ENCODE measurements at regions not wholly inside any gene's neighbourhood (a gene's known extent, or its start where the extent isn't known, plus 50 kb on each side); places are given as distances from the start of the nearest gene placed in this dataset.

DNA sequence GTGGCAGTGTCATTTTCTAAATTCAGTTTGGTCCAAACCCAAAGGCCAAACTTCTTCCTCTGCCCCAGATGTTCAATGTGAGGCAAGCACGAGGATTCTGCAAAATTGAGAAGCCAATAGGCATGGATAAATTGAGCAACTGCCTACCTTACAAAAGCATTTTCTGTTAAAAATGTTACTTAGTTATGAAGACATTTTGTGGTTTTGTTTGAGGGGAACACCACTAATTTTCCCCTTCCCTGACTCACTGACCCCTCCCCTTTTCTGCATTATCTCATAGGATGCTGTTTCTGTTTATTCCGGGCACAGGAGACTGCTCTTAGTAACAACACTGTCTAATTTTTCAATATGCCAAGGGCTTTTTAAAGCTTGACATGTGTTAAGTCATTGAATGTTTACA lies 462.8 kb downstream of the INSC start:
- H4K20me1 ChIP-seq (ENCODE audit: insufficient read depth, low read length), result no peaks in the 10 kb centered on the region

DNA sequence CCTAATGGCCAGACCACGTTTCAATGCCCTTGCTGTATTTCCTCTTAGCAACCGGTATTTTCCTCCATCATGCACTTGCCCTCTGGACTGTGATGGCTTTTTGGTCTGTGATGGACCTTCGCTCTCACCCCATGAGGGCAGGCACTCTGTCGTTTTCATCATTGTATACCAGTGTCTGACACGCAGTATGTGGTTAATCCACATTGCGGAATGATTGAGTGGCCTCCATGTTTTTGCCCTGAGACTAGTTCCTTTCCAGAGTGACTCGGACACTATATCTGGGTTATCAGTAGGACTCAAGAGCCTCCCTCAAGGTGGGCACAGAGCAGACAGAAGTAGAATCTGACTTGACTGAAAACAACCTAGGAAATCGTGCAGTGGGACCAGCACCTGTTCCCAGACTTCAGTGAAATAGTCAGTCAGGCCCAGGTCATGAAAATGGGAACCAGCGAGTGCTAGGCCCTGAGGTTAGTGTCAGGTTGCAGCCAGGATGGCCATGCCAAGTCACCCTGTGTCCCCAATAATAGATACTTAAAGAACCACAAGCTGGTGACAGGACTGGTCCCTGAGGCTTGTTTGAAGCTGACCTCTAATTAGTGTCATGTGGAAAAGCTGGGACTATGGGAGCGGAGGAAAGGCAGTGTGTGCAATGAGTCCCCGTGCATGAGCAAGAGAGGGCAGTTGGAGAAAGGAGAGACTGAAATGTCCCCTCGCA lies 464.7 kb downstream of the INSC start:
- TF ChIP-seq, protein P1, sequence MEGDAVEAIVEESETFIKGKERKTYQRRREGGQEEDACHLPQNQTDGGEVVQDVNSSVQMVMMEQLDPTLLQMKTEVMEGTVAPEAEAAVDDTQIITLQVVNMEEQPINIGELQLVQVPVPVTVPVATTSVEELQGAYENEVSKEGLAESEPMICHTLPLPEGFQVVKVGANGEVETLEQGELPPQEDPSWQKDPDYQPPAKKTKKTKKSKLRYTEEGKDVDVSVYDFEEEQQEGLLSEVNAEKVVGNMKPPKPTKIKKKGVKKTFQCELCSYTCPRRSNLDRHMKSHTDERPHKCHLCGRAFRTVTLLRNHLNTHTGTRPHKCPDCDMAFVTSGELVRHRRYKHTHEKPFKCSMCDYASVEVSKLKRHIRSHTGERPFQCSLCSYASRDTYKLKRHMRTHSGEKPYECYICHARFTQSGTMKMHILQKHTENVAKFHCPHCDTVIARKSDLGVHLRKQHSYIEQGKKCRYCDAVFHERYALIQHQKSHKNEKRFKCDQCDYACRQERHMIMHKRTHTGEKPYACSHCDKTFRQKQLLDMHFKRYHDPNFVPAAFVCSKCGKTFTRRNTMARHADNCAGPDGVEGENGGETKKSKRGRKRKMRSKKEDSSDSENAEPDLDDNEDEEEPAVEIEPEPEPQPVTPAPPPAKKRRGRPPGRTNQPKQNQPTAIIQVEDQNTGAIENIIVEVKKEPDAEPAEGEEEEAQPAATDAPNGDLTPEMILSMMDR (IDR thresholded peaks at IDR 0.05; ENCODE audit: borderline replicate concordance, extremely low read depth, low read length, poor library complexity, severe bottlenecking), result no peak
- TF ChIP-seq EZH2 (IDR thresholded peaks at IDR 0.05; ENCODE audit: borderline replicate concordance, low read depth, low read length, severe bottlenecking), result no peak
- no peaks in the 10 kb centered on the region for H3K4me1 ChIP-seq (ENCODE audit: insufficient read depth, low read length)
- no peak for ATAC-seq (ENCODE audit: insufficient read depth, low read depth)
- H4K20me1 ChIP-seq (ENCODE audit: insufficient read depth, low read length), result no peaks in the 10 kb centered on the region
- H3K27ac ChIP-seq (ENCODE audit: low read length), result no peak overlapping the region
- H2AFZ ChIP-seq (ENCODE audit: low read depth, low read length), result no peak overlapping the region
- no peaks in the 10 kb centered on the region for H3K36me3 ChIP-seq (ENCODE audit: insufficient read depth, low read length)
- no peaks in the 10 kb centered on the region for H3K9me3 ChIP-seq (ENCODE audit: insufficient read depth, low read length, severe bottlenecking)
- H3K4me2 ChIP-seq (ENCODE audit: insufficient read depth, low read length), result no peak overlapping the region
- H3K79me2 ChIP-seq (ENCODE audit: insufficient read depth, low read length), result no peaks in the 10 kb centered on the region
- no peak overlapping the region for H3K9ac ChIP-seq (ENCODE audit: low read depth, low read length)
- no peaks in the 10 kb centered on the region for H3K27me3 ChIP-seq (ENCODE audit: insufficient read depth, low read length, poor library complexity)
- H3K4me3 ChIP-seq (ENCODE audit: low read depth in 1 of 2, low read length in 2 of 2), result no peak overlapping the region
- DNase-seq, result no peak

More for the DNA sequence above, 462.8 kb downstream of the INSC start:
- H3K36me3 ChIP-seq (ENCODE audit: insufficient read depth, low read length), result no peaks in the 10 kb centered on the region
- no peaks in the 10 kb centered on the region for H3K9me3 ChIP-seq (ENCODE audit: insufficient read depth, low read length, severe bottlenecking)
- H3K79me2 ChIP-seq (ENCODE audit: insufficient read depth, low read length), result no peaks in the 10 kb centered on the region
- no peak overlapping the region for H3K9ac ChIP-seq (ENCODE audit: low read depth, low read length)
- no peaks in the 10 kb centered on the region for H3K27me3 ChIP-seq (ENCODE audit: insufficient read depth, low read length, poor library complexity)
- no peak overlapping the region for H2AFZ ChIP-seq (ENCODE audit: low read depth, low read length)
- H3K4me2 ChIP-seq (ENCODE audit: insufficient read depth, low read length), result no peak overlapping the region
- no peak overlapping the region for H3K27ac ChIP-seq (ENCODE audit: low read length)
- DNase-seq, result no peak
- ATAC-seq (ENCODE audit: insufficient read depth, low read depth), result no peak
- TF ChIP-seq, protein P1 (IDR thresholded peaks at IDR 0.05; ENCODE audit: borderline replicate concordance, extremely low read depth, low read length, poor library complexity, severe bottlenecking), result no peak
- no peak for TF ChIP-seq EZH2 (IDR thresholded peaks at IDR 0.05; ENCODE audit: borderline replicate concordance, low read depth, low read length, severe bottlenecking)
- H3K4me3 ChIP-seq (ENCODE audit: low read depth in 1 of 2, low read length in 2 of 2), result no peak overlapping the region
- no peaks in the 10 kb centered on the region for H3K4me1 ChIP-seq (ENCODE audit: insufficient read depth, low read length)

DNA sequence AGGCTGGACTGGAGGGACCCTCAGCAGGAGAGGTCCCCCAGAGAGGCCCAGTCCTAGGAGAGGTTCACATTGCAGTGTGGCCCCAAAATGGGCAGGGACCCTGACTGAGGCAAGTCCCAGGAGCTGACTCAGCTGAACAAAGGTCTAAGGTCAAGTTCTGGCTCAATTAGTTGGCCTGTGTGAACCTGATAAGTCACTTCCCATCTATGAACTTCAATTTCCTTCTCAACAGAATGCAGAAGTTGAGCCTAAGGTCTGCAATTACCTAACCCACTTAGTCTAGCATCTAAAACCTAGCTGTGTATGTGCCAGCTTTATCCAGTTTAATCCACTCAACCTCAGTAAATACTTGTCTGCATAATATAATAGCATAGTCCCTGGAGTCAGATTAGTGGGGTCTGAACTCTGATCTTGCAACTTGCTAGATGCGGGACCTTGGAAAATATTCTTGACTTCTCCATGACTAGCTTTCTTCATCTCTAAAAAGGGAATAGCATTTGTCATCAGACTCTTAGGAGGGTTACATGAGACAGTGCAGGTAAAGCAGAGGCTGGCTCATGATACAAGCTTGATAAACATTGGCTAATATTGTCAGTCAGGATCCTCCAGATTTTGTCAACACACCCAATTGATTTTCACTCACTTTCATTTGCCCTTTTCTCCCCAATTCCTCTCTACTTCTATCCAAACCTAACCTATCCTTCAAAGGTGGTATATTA lies 465.5 kb downstream of the INSC start:
- TF ChIP-seq, protein P1 (IDR thresholded peaks at IDR 0.05; ENCODE audit: borderline replicate concordance, extremely low read depth, low read length, poor library complexity, severe bottlenecking), result no peak
- no peak for TF ChIP-seq EZH2 (IDR thresholded peaks at IDR 0.05; ENCODE audit: borderline replicate concordance, low read depth, low read length, severe bottlenecking)
- Histone ChIP-seq H3K79me2 (ENCODE audit: insufficient read depth, low read length) (no peaks in the 10 kb centered on the region), H3K9me3 (ENCODE audit: insufficient read depth, low read length, severe bottlenecking) (no peaks in the 10 kb centered on the region), H4K20me1 (ENCODE audit: insufficient read depth, low read length) (no peaks in the 10 kb centered on the region), H3K4me3 (ENCODE audit: low read depth in 1 of 2, low read length in 2 of 2) (no peak overlapping the region), H3K27me3 (ENCODE audit: insufficient read depth, low read length, poor library complexity) (no peaks in the 10 kb centered on the region), H3K9ac (ENCODE audit: low read depth, low read length) (no peak overlapping the region), H3K4me2 (ENCODE audit: insufficient read depth, low read length) (no peak overlapping the region), H2AFZ (ENCODE audit: low read depth, low read length) (no peak overlapping the region), H3K27ac (ENCODE audit: low read length) (no peak overlapping the region), H3K4me1 (ENCODE audit: insufficient read depth, low read length) (no peaks in the 10 kb centered on the region), H3K36me3 (ENCODE audit: insufficient read depth, low read length) (no peaks in the 10 kb centered on the region)
- DNase-seq, result no peak
- ATAC-seq (ENCODE audit: insufficient read depth, low read depth), result no peak
